ENCODE measurements at regions not wholly inside any gene's neighbourhood (a gene's known extent, or its start where the extent isn't known, plus 50 kb on each side); places are given as distances from the start of the nearest gene placed in this dataset.

DNA sequence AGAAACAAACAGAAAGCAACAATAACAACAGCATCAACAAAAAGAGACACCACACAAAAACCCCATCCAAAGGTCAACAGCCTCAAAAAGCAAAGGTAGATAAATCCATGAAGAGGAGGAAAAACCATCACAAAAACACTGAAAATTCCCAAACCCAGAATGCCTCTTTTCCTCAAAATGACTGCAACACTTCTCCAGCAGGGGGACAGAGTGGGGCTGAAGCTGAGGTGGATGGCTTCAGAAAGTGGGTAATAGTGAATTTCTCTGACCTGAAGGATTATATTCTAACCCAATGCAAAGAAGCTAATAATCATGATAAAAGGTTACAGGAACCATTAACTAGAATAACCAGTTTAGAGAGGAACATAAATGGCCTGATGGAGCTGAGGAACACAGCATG lies 888.2 kb downstream of the RAB28 start:
- no peak for DNase-seq
- no peak overlapping the region for H3K27ac Mint-ChIP-seq
- peak; percentile 20; the same call in 1 of the 2 replicates for TF ChIP-seq CTCF (IDR thresholded peaks at IDR 0.05)
- H3K9me3 Mint-ChIP-seq: peaks cover 75% of the 10 kb centered on the region
- H3K4me1 Mint-ChIP-seq (ENCODE audit: low read depth): no peaks in the 10 kb centered on the region
- H3K4me3 Mint-ChIP-seq: no peak overlapping the region
- H3K27me3 Mint-ChIP-seq (ENCODE audit: insufficient read depth): no peaks in the 10 kb centered on the region
- H3K36me3 Mint-ChIP-seq (ENCODE audit: low read depth): peaks cover 8% of the 10 kb centered on the region; the same call in 1 of the 2 replicates

- Mint-ChIP-seq H3K4me1 (ENCODE audit: low read depth) (no peaks in the 10 kb centered on the region), H3K27ac (no peak overlapping the region), H3K27me3 (ENCODE audit: insufficient read depth) (no peaks in the 10 kb centered on the region), H3K4me3 (no peak overlapping the region), H3K36me3 (ENCODE audit: low read depth) (peaks cover 8% of the 10 kb centered on the region; the same call in 1 of the 2 replicates), H3K9me3 (peaks cover 70% of the 10 kb centered on the region)
- DNase-seq: no peak
- no peak for TF ChIP-seq CTCF (IDR thresholded peaks at IDR 0.05)
Observed at GRCh38 chr4:12595489-12595888, 888.7 kb downstream of the RAB28 start.

DNA sequence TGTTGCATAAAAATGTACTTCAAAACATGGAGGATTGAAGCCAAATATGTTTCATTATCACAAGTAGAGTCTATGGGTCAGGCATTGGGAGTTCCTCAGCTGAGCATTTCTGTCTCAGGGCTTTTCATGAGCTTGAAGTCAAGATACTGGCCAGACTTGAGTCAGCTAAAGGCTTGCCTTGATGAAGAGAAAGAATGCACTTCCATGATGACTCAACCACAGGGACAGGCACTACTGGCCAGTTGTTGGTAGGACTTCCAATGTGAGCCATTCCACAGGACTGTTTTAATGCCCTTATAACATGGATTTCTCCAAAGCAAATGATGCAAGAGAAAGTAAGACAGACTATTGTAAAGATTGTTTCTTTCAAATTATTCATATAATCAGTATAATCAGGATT lies 895.6 kb downstream of the RAB28 start:
- Mint-ChIP-seq H3K9me3 (peaks cover 23% of the 10 kb centered on the region), H3K36me3 (ENCODE audit: low read depth) (no peaks in the 10 kb centered on the region; the same call in 1 of the 2 replicates), H3K4me1 (ENCODE audit: low read depth) (no peaks in the 10 kb centered on the region), H3K4me3 (no peak overlapping the region), H3K27me3 (ENCODE audit: insufficient read depth) (no peaks in the 10 kb centered on the region), H3K27ac (no peak overlapping the region)
- no peak for TF ChIP-seq CTCF (IDR thresholded peaks at IDR 0.05)
- no peak for DNase-seq

- Mint-ChIP-seq H3K9me3 (peaks cover 24% of the 10 kb centered on the region), H3K4me3 (no peak overlapping the region), H3K36me3 (ENCODE audit: low read depth) (no peaks in the 10 kb centered on the region), H3K27me3 (ENCODE audit: insufficient read depth) (no peaks in the 10 kb centered on the region), H3K27ac (no peak overlapping the region), H3K4me1 (ENCODE audit: low read depth) (no peaks in the 10 kb centered on the region)
- no peak for TF ChIP-seq CTCF (IDR thresholded peaks at IDR 0.05)
- no peak for DNase-seq
Observed at GRCh38 chr4:12586242-12587006, 897.7 kb downstream of the RAB28 start.

- no peak overlapping the region for H3K4me3 Mint-ChIP-seq
- TF ChIP-seq CTCF (IDR thresholded peaks at IDR 0.05): no peak
- no peak for DNase-seq
- H3K36me3 Mint-ChIP-seq (ENCODE audit: low read depth): no peaks in the 10 kb centered on the region
- H3K27ac Mint-ChIP-seq: no peak overlapping the region
- H3K4me1 Mint-ChIP-seq (ENCODE audit: low read depth): no peaks in the 10 kb centered on the region
- no peaks in the 10 kb centered on the region for H3K27me3 Mint-ChIP-seq (ENCODE audit: insufficient read depth)
- H3K9me3 Mint-ChIP-seq: peaks cover 38% of the 10 kb centered on the region
Observed at GRCh38 chr4:12584116-12584875, 899.8 kb downstream of the RAB28 start.
